H54 (cell line): ENCODE measurements at regions not wholly inside any gene's neighbourhood (a gene's known extent, or its start where the extent isn't known, plus 50 kb on each side); places are given as distances from the start of the nearest gene placed in this dataset.

Experiments
- DNase-seq: peaks from one replicate; pipeline ENCODE4 v3.0.0; 2011; ENCODE audit warnings: low spot score, mixed read lengths; ENCODE audit not compliant: insufficient read length
- FAIRE-seq: peaks from 3 replicates; lab custom pipeline; 2011; peaks lifted over from hg19 to GRCh38; lab: Jason Lieb, UNC
- POLR2A ChIP-seq: IDR thresholded peaks from 2 replicates; pipeline ENCODE4 v1.6.1; 2011; ENCODE audit warnings: low read depth, mild to moderate bottlenecking, low read length

DNA sequence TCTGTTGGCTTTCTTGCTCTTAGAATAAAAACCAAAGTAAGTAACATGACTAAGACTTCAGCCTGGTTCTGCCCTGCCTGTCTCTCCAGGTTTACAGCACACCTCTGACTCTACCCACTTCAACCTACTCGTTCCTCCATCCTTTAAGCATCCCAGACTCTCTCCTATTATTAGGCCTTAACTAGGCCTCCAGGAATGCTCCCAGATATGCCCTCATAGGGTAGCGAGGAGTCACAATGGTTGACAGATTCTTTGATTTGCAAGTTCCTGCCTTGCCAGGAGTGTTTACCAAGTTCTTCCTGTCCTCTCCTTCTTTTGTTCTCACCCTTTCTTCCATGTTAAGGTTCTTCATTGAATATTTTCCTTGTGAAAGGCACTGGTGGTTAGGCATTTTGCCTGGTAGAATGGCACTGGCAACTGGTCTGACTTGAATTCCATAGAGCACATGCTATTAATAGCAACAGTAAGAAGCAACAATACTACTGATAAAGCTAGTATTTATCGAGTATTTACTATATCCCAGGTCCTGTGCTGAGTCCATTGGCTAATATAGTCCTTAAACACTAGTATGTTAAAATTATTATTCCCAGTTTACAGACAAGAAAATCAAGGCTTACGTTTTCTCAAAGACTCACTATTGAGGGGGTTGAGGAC is 327.9 kb upstream of the PRKCQ start:
- FAIRE-seq (no peak), DNase-seq (no peak)
- TF ChIP-seq POLR2A: no peak

DNA sequence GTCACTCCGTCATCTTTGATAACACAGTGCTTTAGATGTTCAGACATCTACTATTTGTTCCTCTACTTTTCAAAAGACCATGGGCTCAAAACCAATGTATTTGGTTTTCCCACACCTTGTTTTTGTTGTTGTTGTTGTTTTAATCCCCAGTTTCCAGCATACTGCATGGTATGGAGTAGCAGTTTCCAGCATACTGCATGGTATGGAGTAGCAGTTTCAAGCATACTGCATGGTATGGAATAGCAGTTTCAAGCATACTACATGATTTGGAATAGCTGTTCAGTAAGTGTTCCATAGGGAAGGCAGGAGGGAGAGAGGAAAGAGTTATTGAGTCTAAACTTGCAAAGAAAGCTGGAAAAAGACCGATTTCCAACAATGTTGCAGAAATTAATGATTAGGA is 314.3 kb upstream of the PRKCQ start:
- DNase-seq (no peak), FAIRE-seq (no peak)
- no peak for TF ChIP-seq POLR2A

DNA sequence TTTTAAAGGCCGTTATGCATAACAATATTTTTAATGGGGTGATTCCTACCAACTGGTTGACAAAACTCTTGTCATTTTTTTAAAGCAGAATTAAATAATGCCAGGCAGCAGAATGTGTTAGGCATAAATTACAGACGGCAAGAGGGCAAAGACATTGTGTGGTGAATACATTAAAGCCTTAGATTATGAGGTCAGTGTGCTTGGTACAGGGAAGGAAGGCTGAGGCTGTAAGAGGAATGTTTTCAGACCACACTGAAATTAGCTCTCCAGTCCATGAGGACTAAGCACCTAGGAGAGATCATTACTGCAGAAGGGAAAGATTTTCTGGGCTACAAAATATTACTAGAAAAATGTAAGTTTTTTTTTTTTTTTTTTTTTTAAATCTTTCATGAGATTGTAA is 312.8 kb upstream of the PRKCQ start:
- DNase-seq (no peak), FAIRE-seq (no peak)
- TF ChIP-seq POLR2A: no peak

DNA sequence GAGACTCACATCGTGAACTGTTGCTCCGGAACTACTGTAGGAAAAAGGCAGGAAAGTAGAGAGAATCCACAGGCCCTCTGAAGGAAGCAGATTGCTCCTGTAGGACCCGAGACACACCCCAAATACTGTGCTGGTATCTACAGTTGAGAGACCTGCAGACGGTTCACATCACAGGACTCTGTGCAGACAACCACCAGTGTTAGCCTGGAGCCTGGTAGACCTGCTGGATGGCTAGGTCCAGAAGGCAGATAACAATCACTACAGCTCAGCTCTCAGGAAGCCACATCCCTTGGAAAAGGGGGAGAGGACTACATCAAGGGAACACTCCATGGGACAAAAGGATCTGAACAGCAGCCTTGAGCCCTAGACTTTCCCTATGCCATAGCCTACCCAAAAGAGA is 311.8 kb upstream of the PRKCQ start:
- TF ChIP-seq POLR2A: no peak
- DNase-seq (no peak), FAIRE-seq (no peak)

DNA sequence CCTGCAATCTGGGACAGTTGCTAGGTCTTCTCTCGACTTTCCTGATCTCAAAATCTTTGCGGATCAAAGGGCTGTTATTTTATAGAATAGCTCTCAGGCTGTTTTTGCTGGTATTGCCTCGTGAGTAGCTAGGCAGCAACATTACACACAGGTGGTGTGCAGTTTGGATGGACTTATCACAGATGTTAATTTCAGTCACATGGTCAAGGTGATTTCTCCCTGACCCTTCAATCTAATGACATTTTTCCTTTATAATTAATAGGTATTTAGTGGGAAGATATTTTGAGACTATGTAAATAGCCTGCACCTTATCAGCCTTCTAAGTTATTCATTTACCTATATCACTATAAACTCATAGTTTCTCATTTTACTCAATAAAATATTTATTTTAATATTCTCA is 309.6 kb upstream of the PRKCQ start:
- TF ChIP-seq POLR2A: no peak
- FAIRE-seq (no peak), DNase-seq (no peak)

DNA sequence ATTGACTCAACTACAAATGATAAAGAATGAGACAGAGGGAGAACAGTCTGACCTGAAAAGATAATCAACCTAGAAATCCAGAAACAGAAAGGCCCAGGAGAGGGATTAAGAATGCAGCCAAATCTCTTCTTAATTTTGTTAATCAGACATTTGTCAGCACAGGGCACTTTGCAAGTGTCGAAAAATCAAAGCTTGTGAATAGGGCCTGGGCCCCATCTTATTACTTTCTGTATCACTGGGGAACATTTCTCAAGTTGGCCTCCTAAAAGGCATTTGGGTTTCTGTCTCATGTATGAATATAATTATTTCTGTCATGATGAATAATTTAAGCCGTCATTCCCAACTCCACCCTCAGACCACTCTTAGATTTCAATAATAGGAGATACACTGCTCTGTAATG is 308.4 kb upstream of the PRKCQ start:
- DNase-seq (no peak), FAIRE-seq (no peak)
- no peak for TF ChIP-seq POLR2A

DNA sequence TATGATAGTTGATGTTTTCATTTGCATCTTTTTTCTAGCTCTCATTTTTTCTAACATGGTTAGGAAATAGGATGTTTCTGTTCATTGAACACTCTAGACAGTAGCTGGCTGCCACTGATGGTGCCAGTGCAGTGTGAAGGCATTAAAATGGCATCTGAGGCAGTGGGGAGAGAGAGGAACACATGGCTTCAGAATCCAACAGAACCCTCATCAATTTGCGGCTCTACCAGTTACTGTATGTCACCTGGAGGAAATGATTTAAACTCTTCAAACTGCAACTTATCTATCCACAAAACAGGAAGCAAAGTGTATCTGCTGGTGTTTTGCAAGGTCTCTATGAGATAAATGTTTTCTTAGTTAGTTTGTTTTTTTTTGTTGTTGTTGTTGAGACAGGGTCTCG is 305.2 kb upstream of the PRKCQ start:
- no peak for FAIRE-seq
- TF ChIP-seq POLR2A: no peak
- DNase-seq: no peak

DNA sequence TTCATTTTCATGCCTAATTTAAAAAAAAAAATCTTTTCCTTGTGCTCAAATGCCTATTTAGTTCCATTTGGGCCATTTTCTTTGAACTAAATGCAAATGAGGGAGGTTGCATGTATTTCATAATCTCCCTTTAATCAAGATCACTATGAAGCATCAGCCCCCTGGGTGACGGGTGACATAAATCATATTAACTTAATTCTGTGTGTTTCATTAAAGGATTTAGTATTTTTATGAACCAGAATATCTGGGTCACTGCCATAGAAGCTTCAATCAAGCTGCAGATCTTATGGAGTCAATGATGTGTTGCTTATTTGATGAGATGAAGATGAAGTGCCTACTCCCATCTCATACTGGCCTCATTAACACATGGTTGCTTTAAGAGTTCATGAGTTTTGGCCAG is 301.9 kb upstream of the PRKCQ start:
- FAIRE-seq (no peak), DNase-seq (no peak)
- no peak for TF ChIP-seq POLR2A

DNA sequence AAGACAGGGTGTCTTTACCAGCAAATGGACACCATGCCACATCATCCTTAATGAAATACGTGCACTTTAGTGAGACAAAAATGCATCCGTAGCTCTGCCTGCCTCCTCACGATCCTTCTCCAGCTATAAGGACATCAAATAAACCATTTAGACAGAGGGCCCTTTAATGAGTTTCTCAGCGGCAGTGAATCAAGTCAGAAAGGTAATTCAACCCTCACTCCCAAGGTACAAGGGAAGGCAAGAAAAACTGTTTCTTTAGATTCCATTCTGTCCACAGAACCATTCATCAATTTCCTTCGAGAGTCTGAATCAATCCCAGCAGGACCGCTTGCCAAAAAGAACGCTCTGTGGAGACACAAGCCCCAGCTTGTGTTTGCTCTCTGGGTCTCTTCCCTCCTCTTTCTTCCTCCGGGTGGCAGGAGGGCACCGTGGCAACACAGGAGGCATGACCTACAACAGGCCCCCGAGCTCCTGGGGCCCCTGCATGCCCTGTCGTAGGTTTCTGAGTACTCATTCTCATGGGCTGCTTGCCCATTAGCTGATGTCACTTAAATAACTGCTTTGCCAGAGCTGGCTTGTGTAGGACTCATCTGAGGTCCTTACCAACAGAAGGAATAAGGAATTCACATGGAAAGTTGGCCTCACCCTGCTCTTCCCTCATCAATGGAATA is 297.8 kb upstream of the PRKCQ start:
- TF ChIP-seq POLR2A: no peak
- DNase-seq: no peak
- FAIRE-seq: no peak

DNA sequence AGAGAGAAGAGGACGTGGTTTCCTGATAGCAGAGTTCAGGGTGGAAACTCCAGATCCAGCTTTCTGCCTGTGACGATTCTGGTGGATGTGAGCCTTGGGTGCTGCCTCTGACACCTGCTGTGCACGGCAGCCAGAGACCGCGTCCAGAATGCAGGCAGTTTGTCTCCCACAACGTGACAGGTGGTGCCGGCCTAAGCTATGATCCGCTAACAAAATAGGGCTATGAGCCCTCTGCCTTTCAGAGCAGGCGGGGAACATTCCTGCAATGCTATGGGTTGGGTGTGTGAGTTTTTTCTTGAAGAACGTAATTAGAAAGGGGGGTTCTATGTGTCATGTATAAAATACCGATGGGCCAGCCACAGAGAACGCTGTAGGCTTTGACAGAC is 297.3 kb upstream of the PRKCQ start:
- TF ChIP-seq POLR2A: no peak
- FAIRE-seq (no peak), DNase-seq (no peak)

DNA sequence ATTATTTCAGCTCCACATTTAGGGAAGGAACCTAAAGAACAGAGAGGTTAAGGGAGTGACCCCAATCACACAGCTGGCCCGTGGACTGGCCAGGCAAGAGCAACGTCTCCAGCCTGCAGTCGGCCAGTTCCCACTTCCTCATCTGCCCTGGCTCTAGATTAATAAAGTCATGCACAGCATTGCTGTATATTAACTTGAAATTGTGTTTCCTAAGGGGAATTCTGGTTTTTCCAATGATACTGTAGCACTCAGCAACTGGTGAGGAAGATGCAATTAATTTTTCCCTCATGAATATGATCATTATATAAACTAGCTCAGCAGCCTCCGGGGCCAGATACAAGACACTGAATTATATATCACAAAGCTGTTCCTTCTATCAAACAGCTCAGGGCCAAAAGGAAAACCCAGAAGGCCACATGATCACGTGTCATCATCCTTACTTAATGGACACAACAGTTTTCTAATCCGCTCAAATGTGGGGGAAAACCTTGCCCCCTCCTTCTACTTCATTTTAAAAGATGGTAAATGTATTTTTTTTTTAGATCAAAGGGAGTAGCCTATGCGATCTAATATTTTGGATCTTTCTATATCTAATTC is 295.3 kb upstream of the PRKCQ start:
- TF ChIP-seq POLR2A: no peak
- DNase-seq (no peak), FAIRE-seq (no peak)

DNA sequence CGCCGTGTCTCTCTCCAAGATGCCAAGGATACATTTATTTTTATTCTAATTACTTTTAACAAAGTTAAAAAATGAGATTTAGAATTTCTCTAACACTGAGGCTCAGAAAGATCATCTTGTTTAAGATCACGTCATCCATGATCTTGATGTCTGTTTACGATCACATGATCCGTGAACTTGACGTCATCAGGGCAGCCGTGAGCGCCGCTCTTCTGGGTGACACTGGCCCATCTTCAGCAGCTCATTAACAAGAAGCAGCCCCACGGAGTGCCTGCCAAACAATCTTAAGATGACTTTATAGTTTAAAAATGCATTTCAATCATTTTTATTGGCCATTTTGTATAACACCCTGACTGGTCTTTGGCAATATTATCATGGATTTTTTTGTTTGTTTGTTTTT is 291.1 kb upstream of the PRKCQ start:
- TF ChIP-seq POLR2A: no peak
- FAIRE-seq (no peak), DNase-seq (no peak)

DNA sequence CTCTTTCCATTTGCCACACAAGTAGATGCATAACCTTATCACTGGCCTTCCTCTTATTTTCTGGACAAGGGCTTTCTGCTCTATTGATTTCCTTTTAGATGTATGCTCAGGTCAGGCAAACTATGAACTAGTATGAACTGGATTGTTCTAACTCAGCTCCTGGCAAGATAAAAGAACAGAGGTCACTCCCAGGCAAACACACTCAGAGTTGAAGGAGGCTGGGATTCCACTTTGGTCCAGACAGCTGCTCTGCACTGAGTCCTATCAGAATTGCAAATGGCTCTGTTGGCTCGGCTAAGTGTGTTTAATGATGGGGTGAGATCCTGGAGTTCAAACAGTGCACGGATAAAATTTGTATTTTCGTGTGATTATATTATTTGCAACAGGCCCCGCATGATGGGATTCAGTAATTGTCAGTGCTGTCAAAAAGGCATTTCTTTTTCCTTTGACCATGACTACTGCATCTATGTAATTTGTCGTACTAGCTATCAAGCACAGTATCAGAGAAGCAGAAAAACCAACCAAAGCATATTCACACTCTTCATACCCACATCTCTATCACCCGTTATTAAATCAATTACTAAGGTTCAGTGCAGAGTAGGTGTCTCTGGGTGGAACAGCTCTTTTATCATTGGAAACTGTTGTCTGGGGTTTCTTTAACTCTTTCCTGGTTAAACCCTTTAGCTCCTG is 288.1 kb upstream of the PRKCQ start:
- no peak for FAIRE-seq
- no peak for DNase-seq
- no peak for TF ChIP-seq POLR2A

DNA sequence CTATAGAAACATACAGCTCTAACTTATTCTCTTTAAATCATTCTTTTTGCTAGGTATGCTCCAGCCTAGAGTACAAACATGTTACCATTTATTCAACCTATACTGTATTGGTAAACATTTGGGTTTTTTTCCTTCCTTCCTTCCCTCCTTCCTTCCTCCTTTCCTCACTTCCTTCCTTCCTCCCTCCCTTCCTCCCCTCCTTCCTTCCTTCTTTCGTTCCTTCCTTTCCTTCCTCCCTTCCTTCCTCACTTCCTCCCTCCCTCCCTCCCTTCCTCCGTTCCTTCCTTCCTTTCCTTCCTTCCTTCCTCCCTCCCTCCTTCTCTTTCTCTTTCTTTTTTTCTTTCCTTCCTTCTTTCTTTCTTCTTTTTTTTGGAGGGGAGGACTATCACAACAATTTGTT is 286.7 kb upstream of the PRKCQ start:
- DNase-seq (no peak), FAIRE-seq (no peak)
- TF ChIP-seq POLR2A: no peak
